H1 (cell line): ENCODE measurements at regions not wholly inside any gene's neighbourhood (a gene's known extent, or its start where the extent isn't known, plus 50 kb on each side); places are given as distances from the start of the nearest gene placed in this dataset.

ENCODE experiments used
- CTCF ChIA-PET: fragments of 300-600 bp; sonication (Branson Sonifier 250); formaldehyde crosslinking; loops from one replicate; lab custom pipeline; 2021; ENCODE audit not compliant: partially characterized antibody; lab: Charles Lee
- POLR2A ChIA-PET: fragments of 300-600 bp; sonication (Branson Sonifier 250); formaldehyde crosslinking; loops from one replicate; lab custom pipeline; 2021; ENCODE audit warnings: inconsistent platforms; ENCODE audit not compliant: partially characterized antibody; lab: Charles Lee
- DNase-seq, 2 experiments: peaks; one replicate each; pipeline versions ENCODE4 v3.0.0 to v3.0.0-alpha.2; 2010 to 2022; ENCODE audit warnings: low spot score in 2 of 2, low read depth in 1 of 2, mixed read lengths in 1 of 2
- FAIRE-seq: peaks from 2 replicates; lab custom pipeline; 2011; peaks lifted over from hg19 to GRCh38; lab: Jason Lieb, UNC
- H2AFZ ChIP-seq: 2 replicates; pipeline ENCODE4 v1.8.1; 2012; ENCODE audit warnings: low read length, inconsistent platforms
- H2AK5ac ChIP-seq: 2 replicates; pipeline ENCODE4 v1.6.1; 2013; ENCODE audit warnings: low read depth, low read length
- H2BK120ac ChIP-seq: replicated peaks from 2 replicates; pipeline ENCODE3; 2013; ENCODE audit warnings: low read depth, low read length, inconsistent platforms
- H2BK12ac ChIP-seq: 2 replicates; pipeline ENCODE4 v1.6.1; 2013; ENCODE audit warnings: low read depth, low read length
- H2BK15ac ChIP-seq: 2 replicates; pipeline ENCODE4 v1.6.1; 2013; ENCODE audit warnings: low read length
- H2BK20ac ChIP-seq: 2 replicates; pipeline ENCODE4 v1.6.1; 2013; ENCODE audit warnings: low read length
- H2BK5ac ChIP-seq: 2 replicates; pipeline ENCODE4 v1.6.1; 2013; ENCODE audit warnings: low read depth, low read length
- H3K14ac ChIP-seq: 2 replicates; pipeline ENCODE4 v1.6.1; 2013; ENCODE audit warnings: inconsistent platforms; ENCODE audit not compliant: insufficient read length
- H3K18ac ChIP-seq: 2 replicates; pipeline ENCODE4 v1.6.1; 2013; ENCODE audit warnings: low read length; ENCODE audit errors: extremely low read depth
- H3K23ac ChIP-seq: 2 replicates; pipeline ENCODE4 v1.6.1; 2013; ENCODE audit warnings: inconsistent platforms; ENCODE audit not compliant: insufficient read length
- H3K23me2 ChIP-seq: 2 replicates; pipeline ENCODE4 v1.6.1; 2013; ENCODE audit warnings: low read depth, low read length
- H3K27ac ChIP-seq: 2 replicates; pipeline ENCODE4 v1.6.1; 2011; ENCODE audit warnings: low read depth, low read length, inconsistent platforms
- H3K27me3 ChIP-seq, 4 experiments: replicated peaks in 1 of 4; 1 replicate in 1 of 4; 2 replicates in 3 of 4; pipeline versions ENCODE4 v1.6.1 to v1.8.1; 2011 to 2013; ENCODE audit warnings: low read length in 3 of 4, mild to moderate bottlenecking in 3 of 4, inconsistent platforms in 2 of 4, mixed read lengths in 2 of 4, moderate library complexity in 1 of 4; ENCODE audit not compliant: control insufficient read depth in 3 of 4, insufficient read depth in 3 of 4; ENCODE audit errors: extremely low read depth in 1 of 4
- H3K36me3 ChIP-seq, 4 experiments: 2 replicates each; pipeline versions ENCODE4 v1.6.1 to v1.8.1; 2011 to 2013; ENCODE audit warnings: mild to moderate bottlenecking in 4 of 4, low read length in 3 of 4, moderate library complexity in 2 of 4, control low read depth in 1 of 4, inconsistent platforms in 1 of 4; ENCODE audit not compliant: insufficient read depth in 4 of 4, control insufficient read depth in 2 of 4
- H3K4ac ChIP-seq: replicated peaks from 2 replicates; pipeline ENCODE3; 2013; ENCODE audit warnings: low read length, low read depth, mixed read lengths, inconsistent platforms; ENCODE audit not compliant: insufficient read length
- H3K4me1 ChIP-seq, 4 experiments: replicated peaks in 1 of 4; 1 replicate in 1 of 4; 2 replicates in 3 of 4; pipeline versions ENCODE4 v1.6.1 to v1.8.1; 2011 to 2013; ENCODE audit warnings: low read length in 3 of 4, inconsistent platforms in 2 of 4, mixed read lengths in 1 of 4; ENCODE audit not compliant: insufficient read depth in 4 of 4, control insufficient read depth in 3 of 4
- H3K4me2 ChIP-seq, 2 experiments: 2 replicates each; pipeline versions ENCODE4 v1.6.1 to v1.8.1; 2011 to 2013; ENCODE audit warnings: low read depth in 2 of 2, low read length in 2 of 2, control low read depth in 1 of 2, inconsistent platforms in 1 of 2, mild to moderate bottlenecking in 1 of 2; ENCODE audit not compliant: insufficient read depth in 1 of 2
- H3K4me3 ChIP-seq, 4 experiments: fragments of 200-600, 300-600 bp in 1 of 4; sonication (generic), shearing (Covaris generic), sonication (Bioruptor Twin) in 1 of 4; 2 replicates each; pipeline versions ENCODE4 v1.5.1 to v1.8.1; 2011 to 2016; ENCODE audit warnings: low read length in 4 of 4, low read depth in 3 of 4, control low read depth in 2 of 4, inconsistent platforms in 2 of 4, mild to moderate bottlenecking in 2 of 4, mixed read lengths in 1 of 4, moderate library complexity in 1 of 4; ENCODE audit not compliant: insufficient read depth in 2 of 4; ENCODE audit errors: extremely low read depth in 1 of 4
- H3K56ac ChIP-seq: replicated peaks from 2 replicates; pipeline ENCODE3; 2013; ENCODE audit warnings: low read depth, mild to moderate bottlenecking, mixed read lengths, low read length, inconsistent platforms; ENCODE audit not compliant: insufficient read length
- H3K79me1 ChIP-seq: 2 replicates; pipeline ENCODE4 v1.6.1; 2013; ENCODE audit warnings: low read depth, low read length, control low read depth
- H3K79me2 ChIP-seq, 2 experiments: 2 replicates each; pipeline versions ENCODE4 v1.6.1 to v1.8.1; 2012 to 2013; ENCODE audit warnings: low read length in 2 of 2, mild to moderate bottlenecking in 2 of 2, inconsistent platforms in 1 of 2; ENCODE audit not compliant: insufficient read depth in 2 of 2, control insufficient read depth in 1 of 2
- H3K9ac ChIP-seq, 4 experiments: replicated peaks in 1 of 4; 1 replicate in 1 of 4; 2 replicates in 3 of 4; pipeline versions ENCODE4 v1.6.1 to v1.8.1; 2011 to 2013; ENCODE audit warnings: low read depth in 3 of 4, low read length in 3 of 4, control low read depth in 2 of 4, mild to moderate bottlenecking in 2 of 4, moderate library complexity in 2 of 4, inconsistent platforms in 1 of 4; ENCODE audit errors: extremely low read depth in 1 of 4
- H3K9me3 ChIP-seq, 2 experiments: 2 replicates each; pipeline versions ENCODE4 v1.6.1 to v1.8.1; 2012 to 2013; ENCODE audit warnings: mild to moderate bottlenecking in 2 of 2, moderate library complexity in 2 of 2, control low read depth in 1 of 2, inconsistent platforms in 1 of 2, low read depth in 1 of 2, low read length in 1 of 2, mixed read lengths in 1 of 2; ENCODE audit not compliant: insufficient read depth in 2 of 2
- H4K20me1 ChIP-seq, 2 experiments: replicated peaks in 1 of 2; 2 replicates each; pipeline versions ENCODE3 to v1.8.1; 2011 to 2013; ENCODE audit warnings: inconsistent platforms in 2 of 2, low read length in 2 of 2, mild to moderate bottlenecking in 1 of 2; ENCODE audit not compliant: insufficient read depth in 2 of 2, control insufficient read depth in 1 of 2
- H4K5ac ChIP-seq: 2 replicates; pipeline ENCODE4 v1.6.1; 2013; ENCODE audit warnings: low read length, low read depth, mixed read lengths, inconsistent platforms; ENCODE audit not compliant: insufficient read length
- H4K8ac ChIP-seq: 2 replicates; pipeline ENCODE4 v1.8.0; 2013; ENCODE audit warnings: mild to moderate bottlenecking, moderate library complexity, low read length, inconsistent platforms; ENCODE audit not compliant: insufficient read depth; ENCODE audit errors: extremely low read depth
- H4K91ac ChIP-seq: replicated peaks from 2 replicates; pipeline ENCODE3; 2013; ENCODE audit warnings: low read length, mixed read lengths, inconsistent platforms; ENCODE audit not compliant: insufficient read length
- POLR2AphosphoS5 ChIP-seq: IDR thresholded peaks from 2 replicates; pipeline ENCODE4 v1.6.1; 2011; ENCODE audit warnings: low read depth, low read length
- SIX5 ChIP-seq: IDR thresholded peaks from 2 replicates; pipeline ENCODE4 v1.6.1; 2011; ENCODE audit warnings: mild to moderate bottlenecking, low read depth, low read length
- WGBS, 2 experiments: shearing (Covaris generic) in 1 of 2; methylation state at CpG; one replicate each; pipeline versions ENCODE4 v1.1.6 to v1.1.7; 2013 to 2015; ENCODE audit warnings: low lambda C conversion rate in 2 of 2, mixed read lengths in 2 of 2, inconsistent platforms in 1 of 2, low coverage in 1 of 2, missing lambda C conversion rate in 1 of 2; ENCODE audit not compliant: insufficient replicate concordance in 2 of 2, insufficient coverage in 1 of 2, insufficient read length in 1 of 2; ENCODE audit errors: extremely low coverage in 1 of 2, missing lambda C conversion rate in 1 of 2; 5-methylcytosine and 5-hydroxymethylcytosine counted together

DNA sequence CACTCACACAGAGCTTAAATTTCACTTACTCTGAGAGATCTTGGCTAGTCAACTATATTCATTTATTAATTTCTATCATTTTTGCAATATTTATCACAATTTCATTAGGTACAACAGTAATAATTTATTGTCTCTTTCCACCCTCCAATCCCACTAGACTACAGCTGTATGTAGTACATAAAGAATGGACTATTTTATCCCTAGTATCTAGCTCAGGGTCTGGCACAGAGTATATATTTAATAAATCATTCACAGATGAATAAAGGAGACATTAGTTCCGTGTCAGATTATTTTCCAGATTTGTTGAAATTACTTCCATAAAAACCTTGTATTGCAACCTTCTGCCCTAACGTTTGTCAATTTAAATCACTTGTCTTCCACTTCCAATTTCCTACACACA lies 1781.1 kb upstream of the SEL1L start (continued):
- no peak for TF ChIP-seq SIX5

DNA sequence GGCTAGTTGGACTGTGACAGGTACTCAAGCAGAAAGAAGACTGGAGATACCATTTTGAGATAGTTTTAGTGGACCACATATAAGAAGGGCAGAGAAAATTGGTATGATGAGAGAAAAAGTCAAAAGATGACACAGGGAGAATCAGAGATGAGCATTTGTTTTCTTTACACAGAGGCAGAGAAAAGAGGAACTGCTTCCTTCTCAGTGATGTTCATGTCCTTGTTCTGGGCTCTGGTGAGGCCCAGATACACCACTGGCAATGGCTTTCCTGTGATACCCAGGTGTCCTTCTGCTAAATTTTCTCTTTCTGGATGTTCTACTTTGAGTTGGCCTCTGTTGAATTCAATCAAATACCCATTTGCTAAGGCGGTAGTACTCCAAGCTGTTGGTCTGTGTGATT lies 1782.7 kb upstream of the SEL1L start:
- ChIA-PET POLR2A (no interaction called here), CTCF (interaction anchor here (0.9 kb wide), 1 partner anchor 17 kb away, joined by 3 read pairs; no protein-coding TSS in a partner anchor)
- H2AK5ac ChIP-seq = no peak overlapping the region
- no peak overlapping the region for H2AFZ ChIP-seq
- H3K4ac ChIP-seq = no peak overlapping the region
- no peaks in the 10 kb centered on the region for H3K27me3 ChIP-seq
- no peaks in the 10 kb centered on the region; a peak in 1 of 7 replicates for H3K4me1 ChIP-seq
- FAIRE-seq (no peak), DNase-seq (no peak)
- H2BK120ac ChIP-seq = no peak overlapping the region
- H3K9me3 ChIP-seq = no peaks in the 10 kb centered on the region
- no peak overlapping the region for H3K18ac ChIP-seq
- no peak overlapping the region for H4K8ac ChIP-seq
- no peak overlapping the region for H3K56ac ChIP-seq
- H3K23ac ChIP-seq = no peak overlapping the region
- H3K27ac ChIP-seq = no peak overlapping the region
- H3K36me3 ChIP-seq = no peaks in the 10 kb centered on the region
- H4K20me1 ChIP-seq = no peaks in the 10 kb centered on the region
- 81% methylated on average over 1 of the region's 1 CpG; no CpG with 5 or more reads in 1 of the 2 experiments for WGBS, 2 experiments
- H3K4me2 ChIP-seq = no peak overlapping the region
- no peak overlapping the region for H3K4me3 ChIP-seq
- H2BK15ac ChIP-seq = no peak overlapping the region
- no peak overlapping the region for H4K5ac ChIP-seq
- H3K79me2 ChIP-seq = no peaks in the 10 kb centered on the region
- H2BK20ac ChIP-seq = no peak overlapping the region
- H2BK5ac ChIP-seq = no peak overlapping the region
- no peak overlapping the region for H2BK12ac ChIP-seq
- H4K91ac ChIP-seq = no peak overlapping the region
- H3K23me2 ChIP-seq = no peaks in the 10 kb centered on the region
- H3K9ac ChIP-seq = no peak overlapping the region
- H3K14ac ChIP-seq = no peak overlapping the region
- no peaks in the 10 kb centered on the region for H3K79me1 ChIP-seq
- no peak for TF ChIP-seq POLR2AphosphoS5
